H1 (cell line): ENCODE measurements at regions not wholly inside any gene's neighbourhood (a gene's known extent, or its start where the extent isn't known, plus 50 kb on each side); places are given as distances from the start of the nearest gene placed in this dataset.

ENCODE experiments used
- ASH2L ChIP-seq: fragments of 200-600, 300-600 bp; sonication (generic); IDR thresholded peaks from one replicate; pipeline ENCODE4 v1.7.1; 2017; ENCODE audit warnings: low read length
- BACH1 ChIP-seq: IDR thresholded peaks from 2 replicates; pipeline ENCODE4 v1.6.1; 2012; ENCODE audit warnings: low read length, improper control_type of control experiment
- BCL11A ChIP-seq, 2 experiments: IDR thresholded peaks; one replicate each; pipeline ENCODE4 v1.6.1; 2011; ENCODE audit warnings: low read depth in 2 of 2, low read length in 2 of 2, mild to moderate bottlenecking in 2 of 2
- CHD2 ChIP-seq: IDR thresholded peaks from 2 replicates; pipeline ENCODE4 v1.6.1; 2012; ENCODE audit warnings: low read length, improper control_type of control experiment
- CHD7 ChIP-seq: fragments of 300-600 bp; sonication (generic); IDR thresholded peaks from 2 replicates; pipeline ENCODE4 v1.7.1; 2012; ENCODE audit warnings: low read length, moderate library complexity, mild to moderate bottlenecking, inconsistent platforms; ENCODE audit not compliant: insufficient replicate concordance
- CREB1 ChIP-seq: IDR thresholded peaks from 2 replicates; pipeline ENCODE4 v1.6.1; 2012; ENCODE audit warnings: inconsistent platforms
- GTF2F1 ChIP-seq: IDR thresholded peaks from 2 replicates; pipeline ENCODE4 v1.6.1; 2012; ENCODE audit warnings: low read depth, low read length, improper control_type of control experiment, borderline replicate concordance
- KDM5A ChIP-seq: fragments of 200-600 bp; IDR thresholded peaks from 2 replicates; pipeline ENCODE4 v1.7.1; 2012; ENCODE audit warnings: mild to moderate bottlenecking, low read length, inconsistent platforms, mixed read lengths
- NANOG ChIP-seq: IDR thresholded peaks from 2 replicates; pipeline ENCODE4 v1.6.1; 2011; ENCODE audit warnings: low read length, low read depth, mild to moderate bottlenecking, inconsistent platforms; ENCODE audit not compliant: insufficient read depth, poor library complexity, severe bottlenecking
- PHF8 ChIP-seq: fragments of 200-600 bp; sonication (generic); conservative IDR thresholded peaks from 2 replicates; pipeline ENCODE4 v1.7.1; 2012; ENCODE audit warnings: low read depth, mild to moderate bottlenecking, inconsistent platforms, low read length, moderate library complexity
- POLR2AphosphoS5 ChIP-seq: IDR thresholded peaks from 2 replicates; pipeline ENCODE4 v1.6.1; 2011; ENCODE audit warnings: low read depth, low read length
- SP2 ChIP-seq: IDR thresholded peaks from 2 replicates; pipeline ENCODE4 v1.6.1; 2012; ENCODE audit warnings: mild to moderate bottlenecking, low read length, inconsistent platforms
- TCF12 ChIP-seq: IDR thresholded peaks from 2 replicates; pipeline ENCODE4 v1.6.1; 2011; ENCODE audit warnings: low read depth, mild to moderate bottlenecking, low read length
- TF ChIP-seq, protein P1 (sequence below): IDR thresholded peaks from 2 replicates; pipeline ENCODE4 v1.6.1; 2012; ENCODE audit warnings: inconsistent platforms

GRCh38 chr2:10245021-10245420 lies 57.7 kb upstream of the HPCAL1 start (continued):
- TF ChIP-seq CHD7 (no peak), TCF12 (no peak), GTF2F1 (no peak), KDM5A (no peak), PHF8 (no peak), CREB1 (no peak), BACH1 (no peak), CHD2 (no peak), NANOG (no peak), POLR2AphosphoS5 (no peak), SP2 (no peak), ASH2L (no peak), BCL11A (IDR thresholded peaks at IDR 0.05; ENCODE audit: low read depth in 2 of 2, low read length in 2 of 2) (no peak)
- TF ChIP-seq, protein P1, sequence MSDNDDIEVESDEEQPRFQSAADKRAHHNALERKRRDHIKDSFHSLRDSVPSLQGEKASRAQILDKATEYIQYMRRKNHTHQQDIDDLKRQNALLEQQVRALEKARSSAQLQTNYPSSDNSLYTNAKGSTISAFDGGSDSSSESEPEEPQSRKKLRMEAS = no peak
